ENCODE measurements at regions not wholly inside any gene's neighbourhood (a gene's known extent, or its start where the extent isn't known, plus 50 kb on each side); places are given as distances from the start of the nearest gene placed in this dataset.

- peak; percentile 22; the same call in 1 of the 2 replicates for TF ChIP-seq SMC3 (IDR thresholded peaks at IDR 0.05; ENCODE audit: low read depth, low read length)
- TF ChIP-seq ZBTB33 (IDR thresholded peaks at IDR 0.05; ENCODE audit: borderline replicate concordance, low read depth) = no peak
- TF ChIP-seq GATA2 (CRISPR knock-in tag; IDR thresholded peaks at IDR 0.05) = peak; percentile 99
- no peak for TF ChIP-seq EZH2phosphoT487 (IDR thresholded peaks at IDR 0.05; ENCODE audit: borderline replicate concordance, low read depth)
- TF ChIP-seq RFX5 (IDR thresholded peaks at IDR 0.05; ENCODE audit: low read length) = 0 out of 2 replicates have a peak, but pooled peaks have one; percentile 46
- no peak for TF ChIP-seq FOSL2 (IDR thresholded peaks at IDR 0.05; ENCODE audit: borderline replicate concordance, low read depth)
- TF ChIP-seq SIN3A (IDR thresholded peaks at IDR 0.05; ENCODE audit: borderline replicate concordance, low read depth, low read length) = no peak
- no peak for TF ChIP-seq TAF1 (IDR thresholded peaks at IDR 0.05; ENCODE audit: borderline replicate concordance, low read depth, low read length)
- no peak for TF ChIP-seq GABPA (IDR thresholded peaks at IDR 0.05; ENCODE audit: low read depth)
- TF ChIP-seq IRF3 (IDR thresholded peaks at IDR 0.05; ENCODE audit: low read depth, low read length) = no peak
- TF ChIP-seq FOXM1 (IDR thresholded peaks at IDR 0.05; ENCODE audit: low read depth) = no peak
- peak; percentile 69; the same call in 1 of the 2 replicates for TF ChIP-seq FOXJ3 (CRISPR knock-in tag; IDR thresholded peaks at IDR 0.05)
- no peak for TF ChIP-seq MEF2A (IDR thresholded peaks at IDR 0.05; ENCODE audit: borderline replicate concordance, low read depth)
- peak; percentile 29; the same call in 1 of the 2 replicates for TF ChIP-seq USF2 (IDR thresholded peaks at IDR 0.05; ENCODE audit: borderline replicate concordance, low read depth, low read length)
- peak; percentile 77 for TF ChIP-seq NFIC (IDR thresholded peaks at IDR 0.05; ENCODE audit: borderline replicate concordance)
Measured at GRCh38 chr3:72288955-72289691, 504.2 kb upstream of the PROK2 start (continued).

- no peaks in the 10 kb centered on the region for H3K9me3 ChIP-seq
- no peak overlapping the region for H3K4me3 ChIP-seq (ENCODE audit: low read depth in 2 of 2, low read length in 1 of 2)
- peaks cover 3% of the 10 kb centered on the region for H3F3A ChIP-seq (replicated peaks; ENCODE audit: insufficient read depth)
- H3K4me2 ChIP-seq = no peak overlapping the region
- H3K9me2 ChIP-seq = no peaks in the 10 kb centered on the region
- DNase-seq = no peak
- POLR2A ChIA-PET = no interaction called here
- H2AFZ ChIP-seq (ENCODE audit: low read depth) = no peak overlapping the region
- H3K27ac ChIP-seq (ENCODE audit: low read depth in 2 of 2, low read length in 1 of 2) = no peak overlapping the region; a peak in 1 of 4 replicates
- H3K9ac ChIP-seq = no peak overlapping the region
- H3K27me3 ChIP-seq (ENCODE audit: insufficient read depth) = peaks cover 24% of the 10 kb centered on the region; the same call in 1 of the 2 replicates
- CTCF ChIA-PET = interaction anchor here (2.7 kb wide), 1 partner anchor 534 kb away, joined by 7 read pairs; no protein-coding TSS in a partner anchor
- no peaks in the 10 kb centered on the region for H4K20me1 ChIP-seq (ENCODE audit: insufficient read depth)
- TF ChIP-seq RFX5 (IDR thresholded peaks at IDR 0.05; ENCODE audit: low read length) = no peak
- no peak for TF ChIP-seq CHD2 (IDR thresholded peaks at IDR 0.05; ENCODE audit: low read length, partially characterized antibody)
- H3K79me2 ChIP-seq (ENCODE audit: insufficient read depth) = no peaks in the 10 kb centered on the region
- no peaks in the 10 kb centered on the region for H3K36me3 ChIP-seq (replicated peaks in 1 of 2; ENCODE audit: control insufficient read depth in 1 of 2, insufficient read depth in 2 of 2, low read length in 1 of 2)
- H3K4me1 ChIP-seq (ENCODE audit: control insufficient read depth in 1 of 2, insufficient read depth in 2 of 2, low read depth in 1 of 2, low read length in 1 of 2) = peaks cover 0 to 37% of the 10 kb centered on the region in 2 experiments; a peak in 2 of 4 replicates
- WGBS (ENCODE audit: low lambda C conversion rate) = 80% methylated on average over 1 of the region's 1 CpG
Measured at GRCh38 chr3:72287956-72288355, 503.0 kb upstream of the PROK2 start.
